ENCODE measurements at regions not wholly inside any gene's neighbourhood (a gene's known extent, or its start where the extent isn't known, plus 50 kb on each side); places are given as distances from the start of the nearest gene placed in this dataset.

DNA sequence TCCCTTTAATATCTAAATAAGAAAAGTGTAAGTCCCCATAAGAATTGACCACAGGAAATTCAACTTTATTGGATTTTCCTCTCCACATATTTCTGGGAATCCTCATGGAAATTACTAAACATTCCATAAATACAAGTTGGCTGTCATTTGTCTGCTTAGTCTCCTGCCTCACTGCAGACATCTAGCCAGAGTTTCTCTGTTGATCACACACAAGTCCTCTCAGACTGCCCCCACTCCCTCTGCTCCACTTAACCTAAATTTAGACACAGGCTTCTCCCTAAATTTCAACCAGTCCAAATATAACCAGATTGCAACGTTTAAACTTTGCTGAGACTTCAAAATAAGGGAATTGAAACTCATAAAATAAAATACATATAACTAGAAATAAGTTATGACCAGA is 982.1 kb downstream of the DTWD2 start:
- in situ Hi-C loops (cut with HindIII; ENCODE audit: low pct_ligation_motif_present, low pct_unique_long_range_greater_than_20kb, low sequenced_read_pairs) = no loop called here
- DNase-seq = no peak

DNA sequence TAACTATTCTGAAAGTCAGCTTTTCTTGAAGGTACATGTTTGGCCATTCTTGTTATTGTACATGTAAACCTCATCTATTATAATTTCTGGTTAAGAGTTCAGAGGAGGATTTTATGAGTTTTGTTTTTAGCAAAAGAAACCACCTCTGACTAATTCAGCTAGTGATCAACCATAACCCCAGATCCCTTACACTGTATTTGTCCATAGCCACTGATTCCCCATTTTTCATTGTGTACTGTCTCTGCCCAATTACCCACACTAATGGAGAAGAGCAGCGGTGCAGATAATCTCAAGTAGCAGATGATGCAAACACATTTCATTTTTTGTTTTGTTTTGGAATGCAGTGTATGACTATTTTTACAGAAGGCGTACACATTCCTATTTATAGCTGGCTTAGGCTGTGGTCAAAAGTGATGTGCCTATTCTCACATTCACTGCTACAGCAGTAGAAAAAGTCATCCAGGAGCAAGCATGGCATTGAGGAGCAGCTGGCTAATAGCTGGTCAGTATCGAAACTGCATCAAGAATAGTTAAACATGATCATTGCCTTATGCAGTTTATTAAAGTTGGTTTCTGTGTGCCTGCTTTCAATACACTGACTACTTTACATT is 988.3 kb downstream of the DTWD2 start:
- DNase-seq = no peak
- in situ Hi-C loops (cut with HindIII; ENCODE audit: low pct_ligation_motif_present, low pct_unique_long_range_greater_than_20kb, low sequenced_read_pairs) = no loop called here

DNA sequence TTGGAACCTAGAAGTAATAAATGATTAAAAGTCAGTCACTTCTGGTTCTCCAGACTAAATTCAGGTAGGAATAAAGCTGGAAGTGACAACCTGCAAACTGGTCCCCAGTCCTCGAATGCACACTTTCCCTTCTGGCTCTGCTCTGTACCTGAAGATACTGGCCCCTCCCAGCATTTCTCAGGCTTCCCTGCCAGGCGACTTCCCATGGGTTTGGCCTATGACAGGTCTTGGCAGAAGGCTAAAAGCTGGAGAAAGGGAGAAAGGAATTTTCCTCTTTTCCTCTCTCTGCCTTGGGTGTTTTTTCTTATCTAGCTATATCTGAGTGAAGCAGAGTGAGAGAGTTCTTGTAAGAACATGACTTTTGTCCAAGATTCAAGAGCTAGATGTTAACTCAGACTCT is 1005.7 kb downstream of the DTWD2 start:
- no peak for DNase-seq
- in situ Hi-C loops (cut with HindIII; ENCODE audit: low pct_ligation_motif_present, low pct_unique_long_range_greater_than_20kb, low sequenced_read_pairs) = no loop called here

DNA sequence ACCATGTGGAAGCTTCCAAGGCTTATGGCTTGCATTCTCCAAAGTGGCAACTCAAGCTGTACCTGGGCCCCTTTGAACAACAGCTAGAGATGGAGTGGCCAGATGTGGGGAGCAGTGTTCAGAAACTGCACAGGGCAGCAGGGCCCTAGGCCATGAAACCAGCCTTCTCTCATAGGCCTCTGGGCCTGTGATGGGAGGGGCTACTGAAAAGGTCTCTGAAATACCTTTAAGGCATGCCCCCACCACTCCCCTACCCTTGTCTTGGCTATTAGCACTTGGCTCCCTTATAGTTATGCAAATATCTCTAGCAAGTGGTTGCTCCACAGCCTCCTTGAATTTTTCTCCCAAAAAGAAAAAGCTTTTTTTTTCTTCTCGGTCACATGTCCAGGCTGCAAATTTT is 1014.6 kb downstream of the DTWD2 start:
- DNase-seq = no peak
- in situ Hi-C loops (cut with HindIII; ENCODE audit: low pct_ligation_motif_present, low pct_unique_long_range_greater_than_20kb, low sequenced_read_pairs) = no loop called here

DNA sequence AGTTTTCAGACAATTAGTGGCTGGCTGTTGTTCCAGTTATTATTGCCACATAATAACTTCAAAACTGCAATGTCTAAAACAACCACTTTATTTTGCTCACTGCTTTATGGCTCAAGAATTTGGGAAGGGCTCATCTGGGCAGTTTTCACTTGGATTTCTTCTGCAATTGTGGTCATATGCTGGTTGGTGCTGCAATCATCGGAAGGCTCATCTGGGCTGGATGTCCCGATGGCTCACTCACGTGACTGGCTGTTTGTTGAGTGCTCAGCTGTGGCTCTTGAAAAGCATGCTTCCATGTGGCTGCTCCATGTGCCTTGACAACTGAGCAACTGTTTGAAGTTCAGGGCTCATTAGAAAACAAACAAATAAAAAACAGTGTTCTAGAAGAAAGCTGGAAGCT is 1032.5 kb downstream of the DTWD2 start:
- in situ Hi-C loops (cut with HindIII; ENCODE audit: low pct_ligation_motif_present, low pct_unique_long_range_greater_than_20kb, low sequenced_read_pairs) = no loop called here
- DNase-seq = no peak

DNA sequence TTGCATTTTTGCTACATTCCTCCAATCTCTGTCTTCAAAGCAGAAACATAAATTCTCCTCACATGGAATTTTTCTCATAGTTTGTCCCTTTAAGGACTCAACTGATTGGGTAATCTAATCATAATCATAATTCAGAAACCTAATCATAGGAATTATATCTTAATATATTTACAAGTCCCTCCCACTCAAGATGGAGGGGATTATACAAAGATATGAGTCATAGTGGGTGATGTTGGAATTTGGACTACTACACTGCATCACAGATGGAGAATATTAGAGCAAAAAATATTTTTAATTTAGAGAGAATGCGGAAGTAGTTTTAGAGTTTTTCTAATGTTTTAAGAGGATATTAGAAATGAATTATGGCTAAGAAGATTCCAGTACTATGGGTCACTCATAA is 1034.0 kb downstream of the DTWD2 start:
- in situ Hi-C loops (cut with HindIII; ENCODE audit: low pct_ligation_motif_present, low pct_unique_long_range_greater_than_20kb, low sequenced_read_pairs) = no loop called here

DNA sequence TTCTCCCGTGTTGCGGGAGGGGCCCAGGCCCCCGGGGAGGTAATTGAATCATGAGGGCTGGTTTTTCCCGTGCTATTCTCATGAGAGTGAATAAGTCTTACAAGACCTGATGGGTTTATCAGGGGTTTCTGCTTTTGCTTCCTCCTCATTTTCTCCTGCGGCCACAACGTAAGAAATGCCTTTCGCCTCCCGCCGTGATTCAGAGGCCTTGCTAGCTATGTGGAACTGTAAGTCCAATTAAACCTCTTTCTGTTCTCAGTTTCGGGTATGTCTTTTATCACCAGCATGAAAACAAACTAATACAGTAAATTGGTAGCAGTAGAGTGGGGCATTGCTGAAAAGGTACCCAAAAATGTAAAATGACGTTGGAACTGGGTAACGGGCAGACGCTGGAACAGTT is 1035.1 kb downstream of the DTWD2 start:
- in situ Hi-C loops (cut with HindIII; ENCODE audit: low pct_ligation_motif_present, low pct_unique_long_range_greater_than_20kb, low sequenced_read_pairs) = no loop called here
- no peak for DNase-seq

More for the DNA sequence above, 1034.0 kb downstream of the DTWD2 start:
- DNase-seq = no peak

DNA sequence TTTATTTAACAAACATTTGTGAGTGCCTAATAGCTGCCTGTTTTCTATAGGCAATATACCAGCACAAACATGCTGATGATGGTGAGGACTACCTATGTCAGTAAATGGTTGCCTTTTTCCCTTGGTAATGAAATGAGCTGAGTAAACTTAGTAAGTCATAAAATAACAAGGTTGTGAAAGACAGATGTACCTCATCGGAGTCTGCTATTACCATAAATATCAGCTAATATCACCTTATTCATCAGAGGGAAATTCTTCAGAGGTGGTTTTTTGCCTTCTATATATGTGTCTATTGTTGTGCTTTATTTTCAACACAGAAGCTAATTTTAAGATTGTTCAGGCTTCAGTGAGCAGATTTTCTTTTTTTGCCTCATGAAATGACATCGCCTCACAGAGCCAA is 1040.5 kb downstream of the DTWD2 start:
- in situ Hi-C loops (cut with HindIII; ENCODE audit: low pct_ligation_motif_present, low pct_unique_long_range_greater_than_20kb, low sequenced_read_pairs) = no loop called here
- DNase-seq = no peak

DNA sequence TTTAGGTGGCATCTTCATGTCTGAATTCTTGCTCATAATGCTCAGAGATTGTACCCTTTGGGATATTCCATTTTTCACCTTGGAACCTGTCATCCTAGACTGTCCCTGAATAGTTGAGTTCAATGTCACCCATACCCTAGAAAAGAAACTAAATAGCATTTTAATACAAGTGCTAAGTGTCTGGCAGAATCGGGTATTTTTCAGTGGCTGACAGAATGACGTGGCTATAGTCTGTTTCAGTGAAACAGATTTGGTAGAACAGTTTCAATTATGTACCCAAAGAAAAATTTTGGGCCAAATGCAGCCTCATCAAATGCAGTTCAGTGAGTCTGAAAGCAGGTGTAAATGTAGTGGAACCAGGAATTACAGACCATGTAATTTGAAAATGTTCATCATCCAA is 1041.2 kb downstream of the DTWD2 start:
- no peak for DNase-seq
- in situ Hi-C loops (cut with HindIII; ENCODE audit: low pct_ligation_motif_present, low pct_unique_long_range_greater_than_20kb, low sequenced_read_pairs) = no loop called here

DNA sequence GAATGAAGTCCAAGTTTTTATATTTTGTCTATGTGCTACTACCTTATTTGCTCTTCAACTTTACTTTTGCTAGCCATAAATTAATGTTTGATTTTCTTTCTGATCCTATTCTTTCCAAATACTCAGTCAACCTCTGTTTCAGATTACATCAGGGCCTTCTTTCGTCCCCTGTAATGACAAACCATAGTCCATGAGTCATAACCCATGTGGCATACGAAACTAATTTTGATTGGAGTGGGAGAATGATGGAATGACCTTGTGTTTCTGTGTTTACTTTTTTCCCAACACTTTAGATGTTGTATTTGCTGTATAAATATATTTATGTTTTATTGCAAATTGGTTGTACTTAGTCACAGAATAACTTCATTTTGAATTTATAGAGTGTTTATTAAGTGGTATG is 1043.1 kb downstream of the DTWD2 start:
- no peak for DNase-seq
- in situ Hi-C loops (cut with HindIII; ENCODE audit: low pct_ligation_motif_present, low pct_unique_long_range_greater_than_20kb, low sequenced_read_pairs) = no loop called here

DNA sequence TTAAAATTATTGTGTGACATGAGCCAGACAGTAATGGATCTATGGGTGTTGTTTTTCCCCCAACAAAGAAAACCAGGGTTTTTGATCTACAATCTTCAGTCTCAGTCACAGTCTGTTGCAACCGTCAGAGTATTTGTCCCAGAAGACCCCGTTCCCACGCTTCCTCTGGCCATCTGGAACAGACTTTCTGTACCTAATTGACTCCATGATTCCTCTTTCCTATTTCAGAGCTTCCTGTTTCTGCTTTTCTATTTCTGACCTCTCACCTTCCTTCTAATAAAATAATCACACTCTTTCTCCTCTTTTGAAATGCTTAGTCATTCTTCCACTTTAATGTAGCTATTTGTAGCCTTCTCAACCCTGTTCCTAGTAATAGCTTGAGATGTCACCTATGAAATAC is 1044.8 kb downstream of the DTWD2 start:
- no peak for DNase-seq
- in situ Hi-C loops (cut with HindIII; ENCODE audit: low pct_ligation_motif_present, low pct_unique_long_range_greater_than_20kb, low sequenced_read_pairs) = no loop called here

DNA sequence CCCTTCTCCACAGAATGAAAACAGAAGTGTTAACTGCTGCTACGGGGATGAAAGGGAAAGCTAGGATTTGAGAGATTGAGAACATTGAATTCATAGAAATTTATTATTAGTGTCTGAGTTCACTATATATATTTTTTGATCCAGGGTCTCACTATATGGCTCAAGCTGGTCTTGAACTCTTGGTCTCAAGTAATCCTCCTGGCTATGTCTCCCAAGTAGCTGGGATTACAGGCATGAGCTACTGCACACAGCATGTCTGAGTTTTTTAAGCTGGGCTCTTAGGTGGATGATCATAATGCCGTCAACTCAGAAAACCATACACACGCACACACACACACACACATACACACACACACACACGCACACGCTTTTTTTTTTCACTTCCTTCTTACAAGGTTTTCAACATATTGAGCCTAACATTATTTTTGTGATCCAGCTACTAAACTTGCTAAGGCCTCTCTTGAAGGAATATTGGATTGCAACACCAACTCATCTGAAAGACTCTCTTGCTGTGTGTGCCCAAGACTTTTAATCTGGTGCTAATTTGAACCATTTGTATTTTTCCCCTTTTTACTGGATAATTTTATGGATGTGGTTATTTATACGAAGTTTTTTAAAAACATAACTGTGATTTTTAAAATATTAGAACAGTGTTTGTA is 1045.4 kb downstream of the DTWD2 start:
- in situ Hi-C loops (cut with HindIII; ENCODE audit: low pct_ligation_motif_present, low pct_unique_long_range_greater_than_20kb, low sequenced_read_pairs) = no loop called here

DNA sequence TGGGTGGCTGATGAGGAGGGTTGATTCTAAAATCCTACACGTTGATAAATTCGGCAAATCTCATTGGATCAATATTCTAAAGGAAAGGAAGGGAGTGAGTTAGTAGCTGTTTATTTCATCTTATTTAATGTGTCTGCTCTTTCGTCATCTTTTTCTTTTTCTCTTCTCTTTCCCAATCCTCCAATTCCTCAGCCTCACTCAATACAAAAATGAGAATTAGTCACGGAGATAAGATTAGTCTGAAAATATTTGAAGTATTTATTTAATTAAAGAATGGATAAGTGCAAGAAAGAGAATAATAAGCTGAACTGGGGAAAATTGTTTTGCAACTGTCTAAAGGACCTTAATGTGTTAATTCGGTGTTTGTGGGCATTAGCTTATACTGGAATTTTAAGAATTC is 1095.1 kb downstream of the DTWD2 start:
- DNase-seq = no peak
- in situ Hi-C loops (cut with HindIII; ENCODE audit: low pct_ligation_motif_present, low pct_unique_long_range_greater_than_20kb, low sequenced_read_pairs) = no loop called here

More for the DNA sequence above, 1045.4 kb downstream of the DTWD2 start:
- no peak for DNase-seq

DNA sequence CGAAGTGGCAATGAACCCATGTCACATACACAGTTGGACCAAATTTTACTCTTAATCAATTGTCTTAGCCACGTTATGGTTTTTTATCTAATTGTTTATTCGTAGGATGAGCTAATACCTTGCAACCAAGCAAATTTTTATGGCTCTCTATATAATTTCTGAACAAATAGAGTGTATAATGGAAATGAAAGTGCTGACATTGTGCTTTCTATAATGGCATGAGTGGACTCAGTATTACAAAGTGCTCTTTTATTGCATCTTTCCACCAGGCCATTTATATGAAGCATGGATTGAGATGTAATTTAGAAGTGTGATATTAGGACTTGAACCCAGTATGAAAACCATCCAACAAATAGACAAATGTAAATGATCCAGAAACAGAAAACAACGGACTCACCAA is 1096.0 kb downstream of the DTWD2 start:
- in situ Hi-C loops (cut with HindIII; ENCODE audit: low pct_ligation_motif_present, low pct_unique_long_range_greater_than_20kb, low sequenced_read_pairs) = no loop called here
- no peak for DNase-seq

DNA sequence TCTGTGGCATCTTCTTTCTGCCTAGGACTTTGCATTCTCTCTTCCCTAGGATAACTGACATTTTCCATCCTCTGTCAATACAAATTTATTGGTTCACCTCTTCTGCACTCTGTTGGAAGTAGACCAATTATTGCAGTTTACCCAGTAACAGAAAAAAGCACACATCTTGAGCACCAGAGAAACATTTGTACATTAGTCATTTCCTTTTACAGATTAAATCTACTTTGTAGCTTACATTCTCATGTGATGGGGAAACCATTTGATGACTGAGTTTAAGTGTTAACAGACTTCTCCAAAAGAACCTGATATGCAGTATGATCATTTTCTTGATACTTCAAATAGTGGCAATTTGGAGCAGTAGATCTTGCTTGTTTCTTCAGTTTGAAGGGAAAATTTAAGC is 1098.8 kb downstream of the DTWD2 start:
- DNase-seq = no peak
- in situ Hi-C loops (cut with HindIII; ENCODE audit: low pct_ligation_motif_present, low pct_unique_long_range_greater_than_20kb, low sequenced_read_pairs) = no loop called here

DNA sequence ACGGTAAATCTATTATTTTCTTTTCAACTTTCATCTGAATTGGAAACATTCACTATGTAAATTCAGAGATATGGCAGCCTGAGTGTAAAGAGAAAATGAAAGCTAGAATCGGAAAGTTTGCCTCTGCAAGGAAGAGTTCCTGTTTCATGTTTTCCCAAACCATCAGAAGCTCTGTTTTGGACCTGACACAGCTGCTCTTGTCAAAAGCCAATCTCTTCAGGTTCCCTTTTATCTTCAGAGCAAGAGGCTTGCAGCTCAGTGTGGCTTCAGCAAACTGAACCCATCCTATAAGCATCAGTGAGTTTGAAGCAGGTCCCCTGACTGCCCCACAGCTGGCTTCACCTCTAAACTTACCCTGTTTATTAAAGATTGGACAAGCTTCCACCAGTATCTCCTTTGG is 1099.7 kb downstream of the DTWD2 start:
- peak; percentile 11 for DNase-seq
- in situ Hi-C loops (cut with HindIII; ENCODE audit: low pct_ligation_motif_present, low pct_unique_long_range_greater_than_20kb, low sequenced_read_pairs) = no loop called here

DNA sequence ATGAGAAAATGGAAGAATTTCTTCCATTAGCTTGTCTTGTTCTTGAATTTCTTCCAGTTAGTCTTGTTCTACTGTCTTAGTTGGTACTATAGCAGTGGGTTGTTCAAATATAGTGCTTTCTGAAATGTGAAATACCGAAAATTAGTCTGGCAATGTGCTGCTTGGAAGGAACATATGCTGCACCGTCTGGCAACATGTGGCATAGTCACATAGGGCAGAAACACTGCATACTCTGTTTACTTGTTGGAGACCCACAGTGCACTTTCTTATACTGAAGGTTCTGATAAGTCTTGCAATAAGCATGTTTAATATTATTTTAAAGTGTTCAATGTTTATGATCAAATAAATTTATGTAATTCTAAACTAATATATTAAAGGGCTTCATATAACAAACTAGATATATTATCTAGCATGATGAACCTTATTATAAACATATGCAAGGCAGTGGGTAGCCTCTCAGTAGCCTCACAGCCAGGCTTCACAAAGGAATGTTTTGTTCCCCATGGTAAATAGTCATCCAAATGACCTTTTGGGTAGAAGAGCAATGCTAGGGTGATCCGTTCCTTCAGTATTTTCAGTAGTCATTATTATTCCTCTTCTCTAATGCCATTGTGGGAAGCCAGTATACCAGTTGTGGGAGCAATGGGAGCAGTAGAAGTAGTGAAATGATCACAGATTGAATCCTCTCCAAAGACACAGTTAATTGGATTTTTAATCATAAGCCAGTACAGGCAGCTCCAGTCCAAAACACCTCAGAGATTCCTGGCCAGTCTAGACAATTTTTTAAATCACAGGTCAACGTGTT is 1106.7 kb downstream of the DTWD2 start:
- in situ Hi-C loops (cut with HindIII; ENCODE audit: low pct_ligation_motif_present, low pct_unique_long_range_greater_than_20kb, low sequenced_read_pairs) = no loop called here
- no peak for DNase-seq

DNA sequence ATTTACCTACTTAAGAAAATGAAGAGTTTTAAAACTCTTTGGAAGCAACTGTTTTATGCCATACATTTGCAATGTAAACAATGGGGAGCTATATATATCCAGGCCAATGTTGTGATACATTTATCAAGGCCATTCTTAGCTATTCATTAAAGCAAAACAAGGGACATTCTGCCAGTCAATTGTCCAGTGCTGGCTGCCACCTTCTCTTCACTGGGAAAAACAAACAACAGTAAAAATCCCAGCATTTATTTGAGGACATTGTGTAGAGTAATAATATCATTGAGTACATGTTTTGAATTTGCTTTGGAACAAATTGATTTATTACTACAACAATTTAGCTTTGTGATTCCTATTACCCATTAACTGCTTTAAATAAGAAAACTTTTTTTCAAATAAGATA is 1107.4 kb downstream of the DTWD2 start:
- in situ Hi-C loops (cut with HindIII; ENCODE audit: low pct_ligation_motif_present, low pct_unique_long_range_greater_than_20kb, low sequenced_read_pairs) = no loop called here
- DNase-seq = no peak

DNA sequence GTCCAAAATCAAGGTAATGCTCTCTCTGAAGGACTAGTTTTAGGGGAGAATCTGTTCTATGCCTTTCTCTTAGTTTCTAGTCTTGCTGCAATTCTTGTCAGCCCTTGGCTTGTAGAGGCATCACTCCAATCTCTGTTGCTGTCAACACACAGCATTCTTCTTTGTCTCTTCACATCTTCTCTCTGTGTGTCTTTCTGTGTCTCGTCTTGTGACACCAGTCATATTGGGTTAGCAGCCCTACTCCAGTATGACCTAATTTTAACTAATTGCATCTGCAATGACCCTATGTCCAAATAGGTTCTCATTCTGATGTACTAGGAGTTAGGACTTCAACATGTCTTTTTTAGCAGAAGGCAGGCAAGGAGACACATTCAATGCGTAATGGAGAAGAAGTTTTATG is 1110.6 kb downstream of the DTWD2 start:
- in situ Hi-C loops (cut with HindIII; ENCODE audit: low pct_ligation_motif_present, low pct_unique_long_range_greater_than_20kb, low sequenced_read_pairs) = no loop called here
- DNase-seq = no peak

DNA sequence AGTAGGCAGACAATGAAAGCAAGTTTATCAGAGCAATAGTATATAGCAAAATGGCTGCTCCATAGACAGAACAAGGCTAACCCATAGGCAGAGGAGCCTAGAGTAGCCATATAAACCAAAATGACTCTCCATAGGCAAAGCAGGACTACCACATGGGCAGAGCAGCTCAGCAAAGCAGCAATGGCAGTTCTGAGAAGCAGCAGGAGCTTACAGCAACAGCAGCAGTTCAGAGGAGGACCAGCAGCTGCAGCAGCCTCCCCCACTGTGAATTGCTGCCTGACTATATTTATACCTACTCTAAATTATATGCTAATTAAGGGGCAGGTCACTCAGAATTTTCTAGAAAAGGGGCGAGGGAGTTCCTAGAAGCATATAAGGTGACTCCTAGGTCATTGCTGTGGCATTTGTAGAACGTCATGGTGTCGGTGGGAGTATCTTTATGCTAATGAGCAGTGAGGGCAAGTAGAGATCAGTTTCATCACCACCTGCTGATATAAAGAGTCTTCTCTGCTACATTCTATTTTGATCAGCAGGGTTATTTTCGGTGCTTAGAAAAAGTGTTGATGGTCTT is 1115.5 kb downstream of the DTWD2 start:
- DNase-seq = no peak
- in situ Hi-C loops (cut with HindIII; ENCODE audit: low pct_ligation_motif_present, low pct_unique_long_range_greater_than_20kb, low sequenced_read_pairs) = no loop called here
